Right lung (tissue), 2 donors: ENCODE measurements at regions not wholly inside any gene's neighbourhood (a gene's known extent, or its start where the extent isn't known, plus 50 kb on each side); places are given as distances from the start of the nearest gene placed in this dataset.

ENCODE experiments used
- DNase-seq, 2 donors: peaks; one replicate each; pipeline ENCODE4 v3.0.0-alpha.2; 2013

DNA sequence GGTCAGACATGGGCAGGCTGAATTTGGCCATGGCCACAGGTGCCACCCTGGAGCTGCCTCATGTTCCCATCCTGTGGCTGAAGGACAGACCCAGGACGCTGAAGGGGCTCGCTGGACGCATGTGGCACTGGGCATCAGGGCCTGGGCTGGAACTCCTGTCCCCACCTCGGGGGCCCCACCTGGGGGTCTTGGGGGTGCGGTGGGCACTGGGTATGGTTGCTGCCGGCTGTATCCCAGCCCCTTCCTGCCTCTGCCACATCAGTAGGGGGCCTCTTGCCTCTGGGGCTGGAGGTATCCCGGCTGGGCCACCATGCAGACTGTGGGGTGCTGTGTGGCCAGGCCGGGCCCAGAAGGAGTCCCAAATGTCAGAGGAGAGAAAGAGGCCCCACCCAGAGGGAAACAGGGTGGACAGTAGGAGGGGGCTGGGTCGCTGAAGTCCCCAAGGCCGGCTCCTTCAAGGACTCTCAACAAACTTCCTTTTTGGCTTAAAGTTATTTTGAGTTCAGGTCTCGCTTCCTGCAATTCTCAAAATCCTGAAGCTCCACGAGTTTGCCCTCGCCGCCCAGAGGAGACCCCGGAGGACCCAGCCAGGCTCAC lies 78.7 kb downstream of the SIK1 start:
- DNase-seq: no peak

DNA sequence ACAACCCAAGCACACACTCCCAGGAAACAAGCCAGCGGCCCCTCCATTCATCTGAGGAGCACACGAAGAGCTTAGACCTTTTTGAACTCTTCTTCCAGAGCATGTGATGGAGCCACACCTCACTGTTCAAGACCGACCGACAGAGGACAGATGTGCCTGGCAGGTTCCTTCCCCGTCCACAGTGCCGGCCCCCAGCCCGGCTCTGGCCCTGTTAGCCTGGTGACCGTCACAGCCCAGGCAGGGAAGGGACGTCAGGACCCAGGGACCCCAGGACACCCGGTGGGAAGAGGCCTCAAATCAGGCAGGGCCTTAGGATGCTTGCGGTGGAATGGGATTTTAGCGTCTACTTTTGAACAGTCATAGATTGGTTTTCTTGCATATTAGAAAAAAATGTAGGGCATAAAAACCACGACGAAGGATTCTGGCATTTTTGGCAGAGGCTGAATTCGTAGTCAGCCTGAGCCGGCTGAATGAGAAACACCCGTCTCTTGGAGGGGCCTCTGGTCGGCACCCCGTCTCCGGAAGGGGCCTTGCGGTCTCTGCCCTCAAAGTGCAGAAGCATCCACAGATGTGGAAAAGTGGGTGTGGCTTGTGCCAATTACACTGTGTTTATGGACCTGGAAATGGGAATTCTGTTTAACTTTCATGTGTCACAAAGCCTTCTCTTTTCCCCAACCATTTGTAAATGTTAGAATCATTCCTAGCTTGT lies 79.3 kb downstream of the SIK1 start:
- no peak for DNase-seq

DNA sequence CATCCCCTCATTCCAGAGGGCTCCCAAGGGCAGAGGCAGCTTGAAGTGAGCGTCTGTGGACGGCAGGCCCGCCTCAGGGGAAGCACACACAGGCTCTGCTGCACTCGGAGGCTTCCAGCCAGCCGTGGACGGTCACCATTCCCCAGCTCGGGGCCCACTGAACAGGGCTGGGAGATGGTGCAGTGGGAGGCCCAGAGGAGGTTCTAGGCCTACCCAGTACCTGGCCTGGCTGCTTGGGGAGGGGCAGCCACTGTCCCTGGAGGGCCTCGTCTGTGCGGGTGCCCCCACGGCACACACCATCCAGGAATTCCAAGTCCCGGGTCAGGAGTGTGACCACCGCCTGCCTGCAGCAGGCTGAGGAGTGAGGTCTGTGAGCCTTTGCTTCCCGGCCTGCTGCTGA lies 80.4 kb downstream of the SIK1 start:
- no peak for DNase-seq

DNA sequence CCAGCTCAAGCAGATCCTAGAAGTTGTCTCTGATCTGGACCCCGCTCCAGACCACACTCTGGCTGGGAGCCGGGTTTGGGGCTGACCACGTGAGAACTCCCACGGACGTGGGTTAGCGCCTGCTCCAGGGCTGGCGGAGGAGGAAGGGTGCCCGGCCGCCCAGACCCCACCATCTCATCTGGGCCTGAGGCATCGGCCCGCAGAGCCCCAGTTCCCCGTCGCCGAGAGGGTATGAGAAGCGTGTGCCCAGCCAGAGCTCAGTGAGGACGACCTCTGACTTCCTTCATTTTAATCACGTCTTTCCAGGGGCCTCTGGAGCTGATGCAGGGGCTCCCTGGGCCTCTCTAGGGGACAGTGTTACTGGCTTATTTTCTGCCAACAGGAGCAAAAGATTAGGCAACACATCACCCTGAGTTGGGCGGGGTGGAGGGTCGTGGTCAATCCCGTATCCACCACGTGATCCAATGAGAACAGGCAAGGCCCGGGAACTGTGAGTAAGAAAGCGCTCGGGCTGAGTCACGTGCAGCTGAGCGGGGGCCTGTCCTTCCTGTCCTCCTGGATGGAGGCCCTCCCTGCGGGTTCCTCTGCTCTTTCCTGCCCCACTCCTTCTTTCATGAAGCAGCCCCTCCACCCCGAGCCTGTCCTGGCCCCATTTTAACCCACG lies 81.1 kb downstream of the SIK1 start:
- no peak for DNase-seq

DNA sequence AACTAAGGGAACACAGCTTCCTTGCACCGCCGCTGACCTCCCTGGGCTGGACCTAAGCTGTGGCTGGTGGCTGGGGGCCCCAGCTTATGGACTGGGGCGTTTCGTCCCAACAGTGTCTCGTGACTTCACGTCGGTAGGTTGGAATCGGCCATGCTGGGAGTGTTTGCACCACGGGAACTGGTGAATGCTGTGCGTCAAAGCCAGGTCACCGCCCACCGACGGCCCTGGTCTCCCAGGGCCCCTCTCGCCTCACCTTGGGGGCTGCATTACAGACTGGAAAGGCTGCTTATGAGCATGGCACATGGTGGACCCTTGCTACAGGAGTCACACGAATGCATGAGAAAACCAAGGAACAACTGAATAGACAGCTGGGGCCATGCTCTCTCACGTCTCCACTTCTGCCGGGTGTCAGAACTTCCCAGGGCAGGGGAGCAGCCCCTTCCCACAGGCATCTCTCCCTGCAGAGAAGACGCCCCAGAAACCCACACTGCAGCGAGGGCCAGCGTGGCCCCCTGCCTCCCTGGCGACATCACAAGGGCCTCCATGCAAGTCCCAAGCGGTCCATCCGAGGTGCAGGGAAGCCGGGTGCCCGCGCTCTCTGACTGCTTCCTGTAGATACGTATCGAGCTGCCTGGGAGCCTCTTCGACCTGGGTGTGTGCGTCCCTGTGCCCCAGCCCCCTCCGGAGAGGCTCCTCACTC lies 81.7 kb downstream of the SIK1 start:
- no peak for DNase-seq

DNA sequence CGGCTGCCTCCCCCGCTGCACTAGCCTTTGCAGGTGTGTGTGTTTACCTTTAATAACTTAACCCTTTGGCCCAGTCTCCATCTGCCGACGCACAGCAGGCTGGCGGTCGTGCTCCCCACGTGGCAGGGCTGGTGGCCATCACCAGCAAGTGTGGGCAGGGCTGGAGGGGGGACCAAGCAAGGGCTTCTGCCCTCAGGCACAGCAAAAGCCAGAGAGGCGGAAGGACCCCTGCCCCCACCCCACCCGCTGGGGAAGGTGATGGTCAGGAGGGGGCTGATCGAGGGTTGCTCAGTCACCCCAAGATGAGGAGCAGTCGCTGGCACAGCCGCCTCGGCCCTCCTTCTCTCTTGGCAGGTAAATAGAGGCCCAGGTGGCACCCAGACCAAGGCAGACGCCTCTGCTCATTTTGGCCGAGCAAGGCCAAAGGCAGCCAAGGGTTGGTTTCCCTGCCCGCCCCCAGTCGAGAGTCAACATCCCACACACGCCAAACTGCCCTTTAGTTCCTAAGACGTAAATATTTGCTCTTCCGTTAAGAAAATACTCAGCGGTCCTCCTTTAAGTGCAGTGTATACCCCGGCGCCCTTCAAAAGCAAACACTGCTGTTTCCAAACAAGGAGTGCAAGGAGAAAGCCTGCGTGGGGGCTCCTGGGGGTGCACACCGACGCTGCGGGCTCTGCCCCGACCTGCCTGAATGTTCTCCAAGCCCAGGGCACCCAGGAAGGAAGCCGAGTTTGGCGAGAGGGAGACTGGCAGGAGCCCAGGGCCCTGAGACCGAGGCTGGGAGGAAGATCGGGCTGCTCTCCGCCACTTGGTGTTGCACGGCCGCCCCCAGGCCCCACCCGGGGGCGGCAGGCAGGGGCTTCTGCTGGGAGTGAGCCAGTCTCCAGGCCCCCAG lies 82.7 kb downstream of the SIK1 start:
- peak; percentile 53 to 65 for DNase-seq

DNA sequence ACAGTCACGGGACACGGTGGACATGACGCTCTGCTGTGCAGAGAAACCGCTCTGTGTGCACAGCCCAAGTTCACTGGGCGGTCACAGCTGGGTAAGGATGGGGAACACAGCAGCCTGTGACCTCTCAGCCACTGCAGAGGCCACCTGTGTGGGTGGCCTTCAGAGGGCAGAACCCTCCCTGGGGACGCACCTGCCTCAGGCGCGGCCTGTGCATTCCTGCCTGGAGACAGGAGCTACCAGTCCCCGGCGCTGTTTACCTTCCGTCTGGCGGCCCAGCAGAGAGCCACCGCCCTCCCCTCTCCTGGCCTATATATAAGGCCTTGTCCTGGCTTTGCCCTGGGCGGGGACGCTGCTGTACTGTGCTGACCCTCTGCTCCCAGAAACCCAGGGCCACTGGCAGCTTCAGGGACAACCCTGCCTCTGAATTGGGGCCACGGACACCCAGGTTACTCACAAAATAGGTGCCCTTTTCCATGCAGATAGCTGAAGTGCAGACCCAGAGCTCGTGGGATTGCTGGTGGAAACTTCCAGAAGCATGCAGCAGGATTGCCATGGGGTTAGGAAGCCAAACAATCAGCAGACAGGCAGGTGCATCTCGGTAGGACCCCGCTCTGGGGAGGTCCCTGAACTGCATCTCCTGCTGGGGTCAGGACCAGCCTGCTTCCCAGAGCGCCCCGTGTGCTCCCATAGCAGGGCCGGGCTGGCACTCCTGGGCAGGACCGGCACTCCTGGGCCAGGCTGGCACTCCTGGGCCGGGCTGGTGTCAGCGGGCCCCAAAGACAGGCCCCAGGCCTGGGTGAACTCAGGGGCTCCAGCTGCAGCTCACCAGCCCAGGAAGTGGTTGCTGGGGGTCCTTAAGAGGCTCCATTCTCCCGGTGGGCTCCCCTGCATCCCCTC lies 83.6 kb downstream of the SIK1 start:
- no peak for DNase-seq

DNA sequence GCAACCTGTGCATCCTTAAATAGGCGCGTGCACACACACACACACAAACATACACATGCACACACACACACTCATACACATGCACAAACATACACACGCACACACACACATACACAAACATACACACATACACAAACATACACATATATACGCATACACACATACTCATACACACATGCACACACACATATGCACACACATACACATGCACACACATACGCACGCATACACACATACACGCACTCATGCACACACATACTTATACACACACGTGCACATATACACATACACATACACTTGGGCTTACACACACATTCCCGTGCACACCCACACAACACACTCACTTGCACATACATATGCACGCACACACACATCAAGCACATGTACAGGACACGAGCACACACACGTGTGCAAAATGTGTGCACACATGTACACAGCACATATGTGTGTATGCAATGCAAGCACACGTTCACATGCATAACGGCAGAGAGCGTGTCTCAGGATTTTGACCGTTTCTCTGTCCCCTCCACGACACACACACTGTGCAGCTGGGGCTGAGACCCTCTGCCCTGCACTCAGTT lies 84.5 kb downstream of the SIK1 start:
- DNase-seq: no peak

DNA sequence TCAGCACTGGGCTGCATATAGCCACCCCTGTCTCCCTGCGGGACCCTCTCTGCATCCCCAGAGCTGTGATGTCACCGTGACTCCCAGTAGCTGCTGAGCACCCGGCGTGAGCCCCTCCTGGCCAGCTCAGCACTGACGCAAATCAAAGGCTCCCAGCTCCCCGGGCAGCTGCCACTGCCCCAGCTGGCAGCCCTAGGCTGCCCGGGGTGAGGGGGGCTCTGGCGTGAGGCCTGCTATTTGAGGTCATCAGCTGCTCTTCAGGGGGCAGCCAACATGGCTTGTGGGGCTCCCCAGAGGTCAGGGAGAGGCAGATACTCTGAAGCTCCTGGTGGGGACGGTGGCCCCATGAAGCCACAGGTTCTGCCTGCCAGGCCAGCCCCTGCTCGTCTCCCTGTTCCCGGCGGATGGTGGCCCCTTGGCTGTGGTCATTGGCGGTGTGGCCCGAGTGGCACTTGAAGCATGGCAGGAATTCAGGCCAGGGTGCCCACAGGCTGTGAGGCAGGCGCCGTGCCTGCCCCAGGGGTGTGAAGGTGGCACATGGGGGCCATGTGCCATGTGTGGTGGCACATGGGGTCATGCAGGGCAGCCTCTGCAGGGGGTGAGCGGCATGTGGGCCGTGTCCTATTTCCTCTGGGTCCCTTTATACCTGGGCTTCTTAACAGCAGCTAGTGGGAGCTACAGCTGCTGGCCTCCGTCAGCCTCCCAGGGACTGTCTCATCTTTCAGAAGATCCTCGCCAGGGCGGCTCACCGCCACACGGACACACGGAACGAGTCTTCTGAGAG lies 85.4 kb downstream of the SIK1 start:
- DNase-seq: no peak

DNA sequence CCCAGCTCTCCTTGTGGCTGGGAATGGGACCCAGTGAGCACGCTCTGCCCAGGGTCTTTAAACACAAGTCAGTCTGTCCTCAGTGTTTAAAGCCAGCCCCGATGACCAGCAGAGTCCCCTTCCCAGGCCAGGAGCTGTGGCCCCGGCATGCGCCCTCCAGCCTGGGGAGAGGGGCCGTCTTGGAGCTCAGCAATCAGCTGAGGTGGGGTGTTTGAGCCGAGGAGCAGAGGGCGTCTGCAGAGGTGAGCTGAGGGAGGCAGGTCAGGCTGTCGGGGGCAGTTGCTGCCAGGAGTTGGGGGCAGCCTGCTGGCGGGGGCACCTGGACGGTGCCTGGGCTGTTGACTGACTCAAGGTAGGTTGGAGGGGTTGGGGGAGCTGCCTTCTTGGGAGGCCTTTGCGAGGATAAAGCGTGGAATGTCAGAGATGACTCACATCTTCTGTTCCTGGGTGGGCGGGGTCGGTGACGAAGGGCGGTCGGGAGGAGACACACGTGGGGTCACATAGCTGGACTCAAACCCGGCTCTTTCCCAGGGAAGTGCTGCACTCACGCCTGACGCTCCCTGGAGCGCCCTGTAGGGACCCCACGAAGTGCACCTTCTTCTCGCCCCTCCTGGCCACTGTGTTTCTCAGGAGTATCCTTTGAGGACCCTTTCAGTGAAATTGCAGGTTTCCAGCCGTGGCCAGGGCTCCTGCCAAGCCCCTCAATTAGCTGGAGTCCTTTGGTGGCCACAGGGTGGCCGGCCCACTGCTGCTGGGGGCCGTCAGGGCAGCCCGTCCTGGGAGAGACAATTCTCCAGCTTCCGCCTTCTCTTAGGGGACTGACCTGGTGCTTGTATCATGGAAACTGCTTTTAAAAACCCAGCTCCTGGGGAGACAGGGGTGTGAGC lies 86.2 kb downstream of the SIK1 start:
- DNase-seq: no peak

DNA sequence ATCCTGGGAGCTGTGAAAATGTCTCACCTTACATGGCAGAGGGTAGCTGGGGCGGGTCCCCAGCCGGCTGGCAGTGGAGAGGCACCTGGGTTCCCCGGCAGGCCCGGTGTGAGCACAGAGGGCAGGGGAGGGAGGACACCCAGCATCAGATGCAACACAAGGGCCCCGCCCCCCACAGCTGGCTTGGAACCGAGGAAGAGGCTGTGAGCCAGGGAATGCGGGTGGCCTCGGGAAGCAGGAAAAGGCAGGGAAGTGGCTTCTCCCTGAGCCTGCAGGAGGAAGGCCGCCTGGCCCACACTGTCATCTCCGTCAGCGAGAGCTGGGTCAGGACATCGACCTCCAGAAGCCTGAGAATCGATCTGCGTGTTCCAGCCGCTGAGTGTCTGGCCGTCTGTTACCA lies 87.3 kb downstream of the SIK1 start:
- DNase-seq: no peak

DNA sequence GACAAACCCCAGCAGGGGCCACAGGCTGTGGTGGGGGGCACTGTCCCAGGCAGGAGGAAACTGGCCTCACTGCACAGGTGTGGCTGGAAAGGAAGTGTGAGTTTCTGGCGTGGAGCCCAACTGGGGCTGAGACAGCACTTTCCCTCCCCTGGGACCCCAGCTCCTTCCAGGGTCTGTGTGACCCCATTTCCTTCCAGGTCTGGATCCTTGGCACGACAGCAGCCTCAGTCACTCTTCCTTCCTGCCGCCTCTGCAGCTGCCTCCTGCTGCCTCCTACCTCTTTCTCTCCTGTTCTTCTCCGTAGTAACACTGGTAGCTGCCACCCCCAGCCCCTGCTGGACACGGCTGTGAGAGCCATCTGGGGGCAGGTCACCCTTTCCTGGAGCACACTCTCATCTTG lies 88.0 kb downstream of the SIK1 start:
- no peak for DNase-seq

DNA sequence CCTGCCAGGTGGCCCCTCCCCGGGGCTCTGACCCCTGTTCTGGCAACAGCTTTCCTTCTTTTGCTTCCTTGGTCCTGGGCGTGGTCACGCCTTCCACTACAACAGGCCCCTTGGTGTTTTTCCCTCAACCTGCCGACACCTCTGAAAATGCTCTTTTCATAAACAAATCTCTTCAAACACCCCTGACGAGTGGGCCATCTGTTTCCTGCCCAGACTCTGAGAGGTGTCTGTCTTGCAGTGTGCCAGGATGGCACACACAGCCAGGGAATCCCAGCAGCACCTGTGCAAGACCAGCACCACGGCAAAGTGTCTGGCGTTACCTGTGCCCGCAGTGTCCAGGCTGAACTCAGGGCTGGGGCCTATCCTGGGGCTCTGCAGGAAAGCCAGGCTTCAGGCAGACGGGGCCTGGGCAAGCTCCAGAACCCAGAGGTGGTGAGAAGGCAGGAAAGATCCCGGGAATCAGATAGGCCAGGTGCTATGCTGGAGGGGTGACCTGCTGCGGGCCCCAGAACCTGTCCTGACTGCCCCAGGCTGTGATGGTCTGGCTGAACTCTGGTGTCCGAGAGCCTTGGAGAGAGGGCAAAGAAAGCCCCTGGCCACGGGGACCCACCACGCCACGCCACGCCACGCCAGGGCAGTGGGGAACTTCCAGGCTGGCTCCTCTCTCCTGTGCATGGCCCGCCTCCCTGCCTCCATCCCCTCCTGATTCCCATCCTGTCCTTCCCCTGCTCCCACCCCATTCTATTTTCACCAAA lies 88.9 kb downstream of the SIK1 start:
- DNase-seq: no peak

DNA sequence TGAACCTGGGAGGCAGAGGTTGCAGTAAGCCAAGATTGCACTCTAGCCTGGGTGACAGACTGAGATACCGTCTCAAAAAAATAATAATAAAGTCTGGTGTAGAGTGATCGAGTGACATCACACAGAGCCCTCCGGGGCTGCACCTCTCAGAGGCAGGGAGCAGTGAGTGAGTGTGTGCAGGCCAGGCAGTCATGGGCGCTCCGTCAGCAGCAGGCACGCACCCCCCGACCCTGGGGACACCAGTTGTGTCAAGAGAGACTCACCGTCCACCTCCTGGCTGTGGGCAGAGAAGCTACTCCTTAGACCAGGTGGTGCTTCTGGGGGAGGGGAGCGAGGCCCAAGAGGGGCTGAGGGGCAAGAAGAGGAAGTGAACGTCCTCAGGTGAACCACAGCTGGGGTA lies 91.8 kb downstream of the SIK1 start:
- no peak for DNase-seq

DNA sequence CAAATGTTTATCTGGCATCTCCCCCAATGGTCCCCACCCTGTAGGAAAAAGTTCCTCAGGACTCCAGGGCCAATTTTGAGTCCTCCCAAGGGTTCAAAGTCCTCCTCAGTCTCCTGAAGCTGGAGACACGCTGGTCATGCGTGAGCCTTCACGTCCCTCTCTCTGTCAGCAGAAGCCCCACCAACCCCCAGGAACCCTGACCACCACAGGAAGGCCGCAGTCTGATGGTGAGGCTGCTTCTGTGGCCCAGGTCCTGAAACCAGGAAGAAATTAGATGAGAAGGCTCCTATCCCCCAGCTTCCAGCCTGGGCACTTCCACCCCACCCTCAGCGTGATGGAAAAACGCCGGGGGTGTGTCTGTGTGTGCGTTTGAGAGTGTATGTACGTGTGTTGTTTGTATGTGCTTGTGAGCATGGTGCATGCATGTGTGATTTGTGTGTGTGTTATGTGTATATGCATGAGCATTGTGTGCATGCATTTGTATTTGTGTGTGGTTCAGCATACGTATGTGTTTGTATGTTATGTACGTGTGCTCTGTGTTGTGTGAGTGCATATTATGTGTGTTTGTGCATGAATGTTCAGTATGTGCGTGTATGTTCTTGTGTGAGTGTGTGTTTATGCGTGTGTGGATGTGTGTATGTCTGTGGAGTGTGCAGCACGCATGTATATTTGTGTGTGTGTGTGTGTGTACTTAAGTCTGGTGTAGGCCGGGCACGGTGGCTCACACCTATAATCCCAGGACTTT lies 92.5 kb downstream of the SIK1 start:
- DNase-seq: no peak

DNA sequence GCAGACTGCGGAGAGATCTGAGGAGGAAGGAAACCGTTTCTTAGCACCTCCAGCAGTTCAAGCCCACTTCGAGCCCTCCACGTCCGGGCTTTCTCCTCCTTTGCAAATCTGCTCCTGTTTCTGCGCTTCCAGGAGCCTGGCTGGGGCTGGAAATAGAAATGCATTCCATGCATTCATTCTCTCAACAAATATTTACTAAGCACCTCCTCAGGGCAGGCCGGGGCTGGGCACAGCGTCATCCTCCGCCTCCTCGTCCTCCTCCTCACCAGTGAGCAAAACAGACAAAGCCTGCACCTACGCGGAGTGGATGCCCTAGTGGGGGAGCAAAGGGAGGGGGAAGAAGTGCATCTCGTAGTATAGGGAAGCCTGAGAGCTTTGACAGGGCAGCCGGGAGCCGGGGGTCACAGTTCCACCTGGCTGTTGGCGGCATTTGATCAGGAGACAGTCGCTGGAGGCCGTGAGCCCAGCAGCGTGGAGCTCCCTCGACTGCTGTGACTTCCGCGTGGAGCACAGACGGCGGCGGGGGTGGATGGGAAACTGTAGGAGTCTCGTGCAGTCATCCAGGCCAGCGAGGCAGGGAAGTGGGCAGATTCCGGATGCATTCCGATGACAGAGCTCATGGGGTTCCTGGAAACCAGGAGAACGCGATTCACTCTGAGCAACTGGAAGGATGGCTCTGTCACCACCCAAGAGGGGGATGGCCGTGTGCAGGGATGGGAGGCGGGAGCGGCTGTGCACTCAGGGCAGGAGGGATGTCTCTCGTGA lies 93.5 kb downstream of the SIK1 start:
- DNase-seq: peak; percentile 63 to 72
